ENCODE measurements at regions not wholly inside any gene's neighbourhood (a gene's known extent, or its start where the extent isn't known, plus 50 kb on each side); places are given as distances from the start of the nearest gene placed in this dataset.

- Histone ChIP-seq H3K36me3 (ENCODE audit: insufficient read depth, low read length) (no peaks in the 10 kb centered on the region), H4K20me1 (ENCODE audit: insufficient read depth, low read length, poor library complexity, severe bottlenecking) (no peaks in the 10 kb centered on the region), H3K27me3 (ENCODE audit: insufficient read depth, low read length, poor library complexity, severe bottlenecking) (no peaks in the 10 kb centered on the region), H3K4me2 (ENCODE audit: low read depth, low read length, poor library complexity, severe bottlenecking) (no peak overlapping the region), H3K4me3 (ENCODE audit: low read length, poor library complexity, severe bottlenecking) (no peak overlapping the region), H3K9me3 (ENCODE audit: insufficient read depth, low read depth, low read length) (no peaks in the 10 kb centered on the region), H3K4me1 (ENCODE audit: insufficient read depth, low read length, poor library complexity, severe bottlenecking) (no peaks in the 10 kb centered on the region), H3K9me2 (replicated peaks; ENCODE audit: low read depth, low read length) (no peaks in the 10 kb centered on the region), H3K79me2 (ENCODE audit: insufficient read depth, low read length) (no peaks in the 10 kb centered on the region), H3F3A (ENCODE audit: low read depth) (no peaks in the 10 kb centered on the region), H2AFZ (ENCODE audit: low read length) (no peak overlapping the region), H3K9ac (ENCODE audit: low read depth, low read length, poor library complexity, severe bottlenecking) (no peak overlapping the region)
- TF ChIP-seq CTCF (conservative IDR thresholded peaks at IDR 0.05; ENCODE audit: low read length) (no peak), EZH2phosphoT487 (IDR thresholded peaks at IDR 0.05; ENCODE audit: borderline replicate concordance) (no peak)
Measured at GRCh38 chr7:46841248-46841647, 740.7 kb downstream of the TNS3 start.

- Histone ChIP-seq H4K20me1 (ENCODE audit: insufficient read depth, low read length, poor library complexity, severe bottlenecking) (no peaks in the 10 kb centered on the region), H3K79me2 (ENCODE audit: insufficient read depth, low read length) (no peaks in the 10 kb centered on the region), H3K4me2 (ENCODE audit: low read depth, low read length, poor library complexity, severe bottlenecking) (no peak overlapping the region), H3K4me1 (ENCODE audit: insufficient read depth, low read length, poor library complexity, severe bottlenecking) (no peaks in the 10 kb centered on the region), H3K9ac (ENCODE audit: low read depth, low read length, poor library complexity, severe bottlenecking) (no peak overlapping the region), H3K9me2 (replicated peaks; ENCODE audit: low read depth, low read length) (no peaks in the 10 kb centered on the region), H3K36me3 (ENCODE audit: insufficient read depth, low read length) (no peaks in the 10 kb centered on the region), H2AFZ (ENCODE audit: low read length) (no peak overlapping the region), H3K4me3 (ENCODE audit: low read length, poor library complexity, severe bottlenecking) (no peak overlapping the region), H3F3A (ENCODE audit: low read depth) (no peaks in the 10 kb centered on the region), H3K9me3 (ENCODE audit: insufficient read depth, low read depth, low read length) (no peaks in the 10 kb centered on the region), H3K27me3 (ENCODE audit: insufficient read depth, low read length, poor library complexity, severe bottlenecking) (no peaks in the 10 kb centered on the region)
- TF ChIP-seq CTCF (conservative IDR thresholded peaks at IDR 0.05; ENCODE audit: low read length) (no peak), EZH2phosphoT487 (IDR thresholded peaks at IDR 0.05; ENCODE audit: borderline replicate concordance) (no peak)
Measured at GRCh38 chr7:46839651-46840050, 742.3 kb downstream of the TNS3 start.

GRCh38 chr7:46838463-46838862 is 743.4 kb downstream of the TNS3 start:
- Histone ChIP-seq H3K36me3 (ENCODE audit: insufficient read depth, low read length) (no peaks in the 10 kb centered on the region), H3F3A (ENCODE audit: low read depth) (no peaks in the 10 kb centered on the region), H3K4me3 (ENCODE audit: low read length, poor library complexity, severe bottlenecking) (no peak overlapping the region), H3K9me2 (replicated peaks; ENCODE audit: low read depth, low read length) (no peaks in the 10 kb centered on the region), H3K79me2 (ENCODE audit: insufficient read depth, low read length) (no peaks in the 10 kb centered on the region), H2AFZ (ENCODE audit: low read length) (no peak overlapping the region), H3K4me1 (ENCODE audit: insufficient read depth, low read length, poor library complexity, severe bottlenecking) (no peaks in the 10 kb centered on the region), H3K9ac (ENCODE audit: low read depth, low read length, poor library complexity, severe bottlenecking) (no peak overlapping the region), H3K9me3 (ENCODE audit: insufficient read depth, low read depth, low read length) (no peaks in the 10 kb centered on the region), H3K4me2 (ENCODE audit: low read depth, low read length, poor library complexity, severe bottlenecking) (no peak overlapping the region), H4K20me1 (ENCODE audit: insufficient read depth, low read length, poor library complexity, severe bottlenecking) (no peaks in the 10 kb centered on the region), H3K27me3 (ENCODE audit: insufficient read depth, low read length, poor library complexity, severe bottlenecking) (no peaks in the 10 kb centered on the region)
- TF ChIP-seq CTCF (conservative IDR thresholded peaks at IDR 0.05; ENCODE audit: low read length) = no peak
